Uterus (tissue), 3 donors: ENCODE measurements at regions not wholly inside any gene's neighbourhood (a gene's known extent, or its start where the extent isn't known, plus 50 kb on each side); places are given as distances from the start of the nearest gene placed in this dataset.
"Not testable (repeated sequence)": the region's sequence is repeated elsewhere in the genome, so short reads cannot be mapped to it uniquely, and the experiment has no call there.

Source experiments
- DNase-seq, 2 donors: peaks; one replicate each; pipeline ENCODE4 v3.0.0-alpha.2; 2019 to 2020
- H3K27ac ChIP-seq, 2 donors: fragments of 200-600 bp; sonication (generic); 1 replicate in 1 of 2; 2 replicates in 1 of 2; pipeline ENCODE4 v1.5.1; 2016 to 2018
- H3K27me3 ChIP-seq, 2 donors: fragments of 200-600 bp; sonication (generic); one replicate each; pipeline ENCODE4 v1.5.1; 2018 to 2019; ENCODE audit warnings: control low read depth in 1 of 2
- H3K36me3 ChIP-seq, 2 donors: fragments of 200-600 bp; sonication (generic); one replicate each; pipeline ENCODE4 v1.5.1; 2019; ENCODE audit warnings: control low read depth in 1 of 2
- H3K4me1 ChIP-seq, 2 donors: fragments of 200-600 bp; sonication (generic); one replicate each; pipeline ENCODE4 v1.5.1; 2018 to 2019; ENCODE audit warnings: control low read depth in 1 of 2
- H3K4me3 ChIP-seq, 2 donors: fragments of 200-600 bp; sonication (generic); 1 replicate in 1 of 2; 2 replicates in 1 of 2; pipeline ENCODE4 v1.5.1; 2018 to 2019; ENCODE audit warnings: mild to moderate bottlenecking in 1 of 2
- H3K9me3 ChIP-seq, 2 donors: fragments of 200-600 bp; sonication (generic); one replicate each; pipeline ENCODE4 v1.5.1; 2019; ENCODE audit warnings: control low read depth in 1 of 2
- POLR2A ChIP-seq, 2 donors: fragments of 450-650 bp; IDR thresholded peaks; one replicate each; pipeline ENCODE4 v1.6.1; 2016; ENCODE audit warnings: antibody characterized with exemption in 2 of 2, mild to moderate bottlenecking in 1 of 2, moderate library complexity in 1 of 2
- intact Hi-C: fragments of 100-400 bp; cut with DNase I; formaldehyde crosslinking; loops from one replicate; pipeline ENCODE4 v1.15.1; 2023; ENCODE audit warnings: low total_unique reads
- TF ChIP-seq, protein P1 (sequence below), 4 experiments: fragments of 200-600 bp in 2 of 4; fragments of 450-650 bp in 2 of 4; sonication (generic) in 2 of 4; IDR thresholded peaks; one replicate each; pipeline ENCODE4 v1.5.1; 2016 to 2019; ENCODE audit warnings: antibody characterized with exemption in 4 of 4, mild to moderate bottlenecking in 2 of 4, moderate library complexity in 1 of 4
- donor health status: DM: yes; HTN: yes; CAD: no.

DNA sequence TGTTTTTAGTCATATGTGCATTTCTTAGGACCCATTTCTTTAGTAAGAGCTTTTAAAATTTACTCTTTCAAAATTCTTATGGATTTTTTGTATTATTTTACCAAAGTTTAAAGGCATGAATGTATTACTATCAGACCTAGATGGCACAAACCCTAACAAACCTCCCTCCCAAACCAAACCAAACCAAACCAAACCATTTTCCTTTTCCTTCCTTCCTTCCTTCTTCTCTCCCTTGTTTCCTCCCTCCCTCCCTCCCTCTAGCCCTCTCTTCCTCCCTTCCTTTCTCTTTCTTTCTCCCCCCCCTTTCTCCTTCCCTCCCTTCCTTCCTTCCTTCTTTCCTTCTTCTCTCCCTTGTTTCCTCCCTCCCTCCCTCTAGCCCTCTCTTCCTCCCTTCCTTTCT, 1001.8 kb upstream of the CITED2 start:
- Histone ChIP-seq H3K9me3 (no peaks in the 10 kb centered on the region), H3K36me3 (no peaks in the 10 kb centered on the region), H3K27ac (no peak overlapping the region), H3K4me1 (no peaks in the 10 kb centered on the region), H3K4me3 (no peak overlapping the region), H3K27me3 (no peaks in the 10 kb centered on the region)
- DNase-seq: no peak
- intact Hi-C loops: no loop called here
- no peak for TF ChIP-seq POLR2A (IDR thresholded peaks at IDR 0.05)
- TF ChIP-seq, protein P1, sequence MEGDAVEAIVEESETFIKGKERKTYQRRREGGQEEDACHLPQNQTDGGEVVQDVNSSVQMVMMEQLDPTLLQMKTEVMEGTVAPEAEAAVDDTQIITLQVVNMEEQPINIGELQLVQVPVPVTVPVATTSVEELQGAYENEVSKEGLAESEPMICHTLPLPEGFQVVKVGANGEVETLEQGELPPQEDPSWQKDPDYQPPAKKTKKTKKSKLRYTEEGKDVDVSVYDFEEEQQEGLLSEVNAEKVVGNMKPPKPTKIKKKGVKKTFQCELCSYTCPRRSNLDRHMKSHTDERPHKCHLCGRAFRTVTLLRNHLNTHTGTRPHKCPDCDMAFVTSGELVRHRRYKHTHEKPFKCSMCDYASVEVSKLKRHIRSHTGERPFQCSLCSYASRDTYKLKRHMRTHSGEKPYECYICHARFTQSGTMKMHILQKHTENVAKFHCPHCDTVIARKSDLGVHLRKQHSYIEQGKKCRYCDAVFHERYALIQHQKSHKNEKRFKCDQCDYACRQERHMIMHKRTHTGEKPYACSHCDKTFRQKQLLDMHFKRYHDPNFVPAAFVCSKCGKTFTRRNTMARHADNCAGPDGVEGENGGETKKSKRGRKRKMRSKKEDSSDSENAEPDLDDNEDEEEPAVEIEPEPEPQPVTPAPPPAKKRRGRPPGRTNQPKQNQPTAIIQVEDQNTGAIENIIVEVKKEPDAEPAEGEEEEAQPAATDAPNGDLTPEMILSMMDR (IDR thresholded peaks at IDR 0.05): no peak

DNA sequence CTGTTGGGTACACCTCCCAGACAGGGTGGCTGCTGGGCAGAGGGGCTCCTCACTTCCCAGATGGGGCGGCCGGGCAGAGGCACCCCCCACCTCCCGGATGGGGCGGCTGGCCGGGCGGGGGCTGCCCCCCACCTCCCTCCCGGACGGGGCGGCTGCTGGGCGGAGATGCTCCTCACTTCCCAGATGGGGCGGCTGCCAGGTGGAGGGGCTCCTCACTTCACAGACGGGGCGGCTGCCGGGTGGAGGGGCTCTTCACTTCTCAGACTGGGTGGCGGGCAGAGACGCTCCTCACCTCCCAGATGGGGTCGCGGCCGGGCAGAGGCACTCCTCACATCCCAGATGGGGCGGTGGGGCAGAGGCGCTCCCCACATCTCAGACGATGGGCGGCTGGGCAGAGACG, 999.3 kb upstream of the CITED2 start:
- H3K36me3 ChIP-seq, H3K9me3 ChIP-seq, H3K27me3 ChIP-seq, intact Hi-C loops, H3K4me1 ChIP-seq, DNase-seq, H3K4me3 ChIP-seq, H3K27ac ChIP-seq: not testable (repeated sequence)

DNA sequence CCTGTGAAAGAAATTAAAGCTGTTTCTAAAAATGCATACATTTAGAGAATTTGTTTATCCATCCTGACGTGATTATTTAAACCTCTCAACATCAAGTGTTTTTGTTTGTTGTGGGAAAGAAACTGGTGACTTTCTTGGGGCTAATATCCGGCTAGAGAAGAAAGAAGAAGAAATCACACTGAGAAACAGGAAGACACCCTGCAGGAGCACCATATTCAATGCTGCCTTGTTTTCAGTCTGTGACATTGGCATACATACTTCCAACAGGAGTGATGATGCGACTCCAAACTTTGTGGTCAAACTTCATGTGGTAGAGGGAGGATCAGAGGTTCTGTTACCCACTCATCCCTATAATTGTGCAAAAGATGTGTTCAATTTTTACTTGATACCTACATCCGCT, 997.6 kb upstream of the CITED2 start:
- TF ChIP-seq POLR2A (IDR thresholded peaks at IDR 0.05): no peak
- H3K9me3 ChIP-seq: no peaks in the 10 kb centered on the region
- no peak for DNase-seq
- H3K4me3 ChIP-seq: no peak overlapping the region
- H3K36me3 ChIP-seq: no peaks in the 10 kb centered on the region
- no peaks in the 10 kb centered on the region for H3K4me1 ChIP-seq
- H3K27ac ChIP-seq: no peak overlapping the region
- intact Hi-C loops: no loop called here
- H3K27me3 ChIP-seq: no peaks in the 10 kb centered on the region

DNA sequence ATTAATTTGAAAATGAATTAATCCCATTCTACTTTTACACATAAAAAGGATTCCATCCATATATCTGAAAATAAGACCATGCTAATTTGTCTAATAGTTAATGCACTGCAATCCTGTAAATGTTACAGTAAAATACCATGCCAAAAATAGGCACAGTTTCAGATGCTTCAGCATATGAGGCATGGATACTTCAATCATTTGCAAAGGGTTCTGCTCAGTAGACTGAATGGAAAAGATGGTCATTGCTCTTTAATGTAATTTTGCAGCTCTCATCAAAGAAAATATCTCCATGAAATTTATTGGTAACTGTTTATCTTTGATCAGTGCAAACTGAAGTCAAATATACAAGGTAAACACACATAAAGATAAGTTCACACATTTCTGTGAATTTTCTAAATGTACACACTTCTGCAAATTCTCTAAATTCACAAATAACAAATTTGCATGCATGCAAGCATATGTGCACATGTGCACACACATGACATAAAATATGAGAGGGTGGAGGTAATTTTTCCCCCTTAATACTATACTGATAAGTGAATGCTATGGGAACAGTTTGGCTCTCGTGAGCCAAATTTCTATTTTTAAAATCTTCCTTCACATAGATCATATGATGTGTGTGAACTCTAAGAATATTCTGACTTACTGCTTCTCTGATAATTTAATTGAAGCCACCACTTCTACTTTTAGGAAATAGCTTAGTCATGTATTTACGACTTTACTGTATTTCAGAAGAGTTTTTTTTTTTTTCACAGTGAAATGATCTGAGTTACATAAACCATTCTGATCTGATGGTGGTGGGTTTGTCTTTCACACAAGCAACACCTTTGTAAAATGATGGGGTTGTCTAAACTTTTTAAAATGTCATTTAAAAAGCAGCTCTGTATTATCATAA, 996.8 kb upstream of the CITED2 start:
- no peaks in the 10 kb centered on the region for H3K9me3 ChIP-seq
- H3K27ac ChIP-seq: no peak overlapping the region
- no peak for DNase-seq
- no peak for TF ChIP-seq POLR2A (IDR thresholded peaks at IDR 0.05)
- TF ChIP-seq, protein P1 (IDR thresholded peaks at IDR 0.05): no peak
- H3K4me1 ChIP-seq: no peaks in the 10 kb centered on the region
- H3K4me3 ChIP-seq: no peak overlapping the region
- no peaks in the 10 kb centered on the region for H3K27me3 ChIP-seq
- H3K36me3 ChIP-seq: no peaks in the 10 kb centered on the region
- intact Hi-C loops: no loop called here

DNA sequence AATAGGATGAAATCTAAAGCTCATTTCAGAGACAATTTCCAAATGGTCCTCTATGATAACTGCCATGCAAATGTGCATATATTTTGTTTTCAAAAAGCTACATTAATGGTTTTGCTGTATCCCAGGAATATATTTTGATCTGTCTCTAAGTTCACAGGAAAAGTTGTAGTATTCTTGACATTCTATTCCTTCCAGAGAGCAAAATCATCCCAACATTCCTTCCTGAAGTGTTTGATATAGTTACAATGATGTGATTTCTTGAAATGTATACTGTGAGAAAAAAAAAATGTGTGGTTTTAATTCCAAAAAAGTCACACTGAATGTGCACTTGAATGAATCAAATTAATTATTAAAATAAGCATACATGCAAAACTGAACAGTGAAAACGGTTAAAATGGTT, 996.0 kb upstream of the CITED2 start:
- Histone ChIP-seq H3K27ac (no peak overlapping the region), H3K4me3 (no peak overlapping the region), H3K36me3 (no peaks in the 10 kb centered on the region), H3K4me1 (no peaks in the 10 kb centered on the region), H3K9me3 (no peaks in the 10 kb centered on the region), H3K27me3 (no peaks in the 10 kb centered on the region)
- no peak for DNase-seq
- intact Hi-C loops: no loop called here
- TF ChIP-seq POLR2A (IDR thresholded peaks at IDR 0.05): no peak
- TF ChIP-seq, protein P1 (IDR thresholded peaks at IDR 0.05): no peak

DNA sequence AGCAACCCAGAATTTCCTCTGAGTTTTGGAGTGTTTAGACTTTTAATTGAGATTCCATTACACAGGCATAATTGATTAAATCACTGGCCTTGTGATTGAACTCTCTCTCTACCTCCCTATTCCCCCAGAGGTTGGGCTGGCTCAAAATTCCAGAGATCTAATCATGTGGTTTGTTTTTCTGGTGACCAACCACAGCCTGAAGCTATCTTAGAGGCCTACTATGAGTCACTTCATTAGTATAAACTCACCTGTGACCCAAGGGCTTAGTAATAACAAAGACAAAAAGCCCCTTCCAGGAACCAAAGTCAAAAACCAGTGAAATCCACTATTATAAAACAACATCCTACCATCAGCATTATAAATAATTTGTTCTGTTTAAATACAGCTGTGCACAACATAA, 992.5 kb upstream of the CITED2 start:
- no peaks in the 10 kb centered on the region for H3K27me3 ChIP-seq

More for the DNA sequence above, 992.5 kb upstream of the CITED2 start:
- Histone ChIP-seq H3K36me3 (no peaks in the 10 kb centered on the region), H3K4me1 (no peaks in the 10 kb centered on the region), H3K9me3 (peaks cover 0 to 4% of the 10 kb centered on the region in 2 donors), H3K4me3 (no peak overlapping the region), H3K27ac (no peak overlapping the region)
- TF ChIP-seq, protein P1 (IDR thresholded peaks at IDR 0.05): no peak
- TF ChIP-seq POLR2A (IDR thresholded peaks at IDR 0.05): no peak
- intact Hi-C loops: no loop called here
- no peak for DNase-seq
